SK-N-MC (cell line): ENCODE measurements at regions not wholly inside any gene's neighbourhood (a gene's known extent, or its start where the extent isn't known, plus 50 kb on each side); places are given as distances from the start of the nearest gene placed in this dataset.

Experiments
- EZH2 ChIP-seq: fragments of 200-600 bp; sonication (generic); IDR thresholded peaks from one replicate; pipeline ENCODE4 v1.6.1; 2017; ENCODE audit warnings: antibody characterized with exemption
- FOXP2 ChIP-seq: optimal IDR thresholded peaks from 2 replicates; pipeline ENCODE3; 2011; ENCODE audit warnings: mild to moderate bottlenecking, moderate library complexity; ENCODE audit not compliant: insufficient read depth; ENCODE audit errors: extremely low read length, control extremely low read depth
- POLR2AphosphoS5 ChIP-seq: IDR thresholded peaks from 2 replicates; pipeline ENCODE4 v1.6.1; 2012; ENCODE audit warnings: mild to moderate bottlenecking, low read depth, low read length, borderline replicate concordance

GRCh38 chr18:39845631-39846030 lies 2109.4 kb upstream of the PIK3C3 start:
- TF ChIP-seq EZH2 (no peak), POLR2AphosphoS5 (no peak), FOXP2 (no peak)
